NOMO-1 treated with dmso at 0.1 percent for 144 hours (cell line): ENCODE measurements at regions not wholly inside any gene's neighbourhood (a gene's known extent, or its start where the extent isn't known, plus 50 kb on each side); places are given as distances from the start of the nearest gene placed in this dataset.

ENCODE experiments used
- DNase-seq: peaks from one replicate; lab custom pipeline; 2025; ENCODE audit not compliant: unreplicated experiment; lab: John Stamatoyannopoulos, UW

GRCh38 chr2:239786791-239787190, 238.4 kb downstream of the NDUFA10 start:
- DNase-seq: no peak

GRCh38 chr2:239781454-239781853, 243.7 kb downstream of the NDUFA10 start:
- DNase-seq: no peak

GRCh38 chr2:239780236-239780994, 244.7 kb downstream of the NDUFA10 start:
- no peak for DNase-seq

GRCh38 chr2:239779584-239779983, 245.6 kb downstream of the NDUFA10 start:
- DNase-seq: no peak

- DNase-seq: no peak
Observed at GRCh38 chr2:239778861-239779558, 246.1 kb downstream of the NDUFA10 start.

- DNase-seq: no peak
Observed at GRCh38 chr2:239778042-239778851, 246.9 kb downstream of the NDUFA10 start.

- no peak for DNase-seq
Observed at GRCh38 chr2:239777219-239777618, 247.9 kb downstream of the NDUFA10 start.

- no peak for DNase-seq
Observed at GRCh38 chr2:239776436-239777005, 248.6 kb downstream of the NDUFA10 start.

- peak; percentile 40 for DNase-seq
Observed at GRCh38 chr2:239775623-239776435, 249.3 kb downstream of the NDUFA10 start.

GRCh38 chr2:239774933-239775622, 250.1 kb downstream of the NDUFA10 start:
- DNase-seq: no peak

GRCh38 chr2:239774142-239774462, 251.0 kb downstream of the NDUFA10 start:
- DNase-seq: no peak

GRCh38 chr2:239773228-239774141, 251.7 kb downstream of the NDUFA10 start:
- no peak for DNase-seq

GRCh38 chr2:239772721-239773120, 252.4 kb downstream of the NDUFA10 start:
- no peak for DNase-seq

- DNase-seq: no peak
Observed at GRCh38 chr2:239770246-239770639, 254.9 kb downstream of the NDUFA10 start.

- no peak for DNase-seq
Observed at GRCh38 chr2:239769554-239770245, 255.4 kb downstream of the NDUFA10 start.

- DNase-seq: no peak
Observed at GRCh38 chr2:239768907-239769553, 256.1 kb downstream of the NDUFA10 start.

GRCh38 chr2:239768031-239768790, 256.9 kb downstream of the NDUFA10 start:
- no peak for DNase-seq
